ENCODE measurements at regions not wholly inside any gene's neighbourhood (a gene's known extent, or its start where the extent isn't known, plus 50 kb on each side); places are given as distances from the start of the nearest gene placed in this dataset.

DNA sequence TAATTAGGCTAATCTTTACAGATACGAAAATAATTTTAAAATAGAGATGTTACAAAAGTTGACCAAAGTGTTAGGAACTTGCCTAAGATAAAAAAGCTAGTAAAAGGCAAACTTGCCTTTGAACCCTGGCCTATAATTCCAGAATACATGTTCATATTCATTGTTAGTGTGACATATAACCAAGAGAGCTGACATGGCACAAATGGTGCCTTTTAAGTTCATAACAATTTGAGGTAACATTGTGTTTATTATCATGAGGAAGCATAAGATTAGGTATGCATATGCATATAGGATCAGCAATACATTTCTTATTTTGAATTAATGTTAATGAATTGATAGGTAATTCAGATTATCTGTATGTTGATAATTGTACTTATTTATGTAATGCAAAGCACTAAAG lies 1537.9 kb upstream of the PRR20A start:
- no peak for DNase-seq (ENCODE audit: low read depth in 2 of 2)
- no peak overlapping the region for H3K4me3 ChIP-seq (replicated peaks in 1 of 2; ENCODE audit: low read depth in 2 of 2, low read length in 2 of 2)
- TF ChIP-seq CTCF (IDR thresholded peaks at IDR 0.05; ENCODE audit: low read depth, low read length), result no peak

- DNase-seq (ENCODE audit: low read depth in 2 of 2), result no peak
- no peak overlapping the region for H3K4me3 ChIP-seq (replicated peaks in 1 of 2; ENCODE audit: low read depth in 2 of 2, low read length in 2 of 2)
- TF ChIP-seq CTCF (IDR thresholded peaks at IDR 0.05; ENCODE audit: low read depth, low read length), result no peak
Measured at GRCh38 chr13:55606045-55606665, 1534.6 kb upstream of the PRR20A start.

DNA sequence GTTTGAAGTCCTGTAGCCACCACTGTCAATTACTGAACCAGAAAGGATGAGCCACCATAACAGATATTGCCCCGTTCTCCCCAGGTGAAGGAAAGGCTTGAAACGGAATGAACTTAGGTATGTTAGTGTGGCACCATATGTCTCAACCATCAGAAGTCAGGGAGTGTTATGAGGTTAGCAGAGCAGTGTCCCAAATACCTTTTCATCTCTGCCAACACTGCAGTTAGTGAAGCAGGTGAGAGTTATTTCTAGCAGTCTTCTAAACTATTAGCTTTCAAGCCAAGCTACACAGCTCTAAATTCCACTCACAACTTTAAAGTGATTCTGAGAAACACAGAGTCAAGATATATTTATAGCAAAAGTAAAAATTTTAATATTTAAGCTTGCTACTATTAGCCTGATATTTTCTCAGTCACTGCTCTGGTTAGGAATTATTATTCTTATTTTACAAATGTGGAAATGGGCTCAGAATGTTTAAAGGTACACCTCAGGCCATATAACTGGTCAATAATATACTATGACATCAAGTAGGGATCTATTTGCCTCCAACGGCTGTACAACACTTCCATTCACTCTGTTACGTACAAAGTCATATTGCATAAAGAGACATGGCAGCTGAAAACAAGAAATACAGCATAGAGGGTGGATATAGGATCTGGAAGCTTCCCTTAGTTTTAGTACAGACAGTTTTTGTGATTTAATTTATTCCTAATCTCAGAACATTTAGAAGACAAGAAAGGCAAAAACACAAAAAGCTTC lies 1527.1 kb upstream of the PRR20A start:
- TF ChIP-seq CTCF (IDR thresholded peaks at IDR 0.05; ENCODE audit: low read depth, low read length), result no peak
- DNase-seq (ENCODE audit: low read depth in 2 of 2), result no peak
- H3K4me3 ChIP-seq (replicated peaks in 1 of 2; ENCODE audit: low read depth in 2 of 2, low read length in 2 of 2), result no peak overlapping the region

GRCh38 chr13:55615081-55615480 lies 1525.6 kb upstream of the PRR20A start:
- no peak for DNase-seq (ENCODE audit: low read depth in 2 of 2)
- no peak for TF ChIP-seq CTCF (IDR thresholded peaks at IDR 0.05; ENCODE audit: low read depth, low read length)
- no peak overlapping the region for H3K4me3 ChIP-seq (replicated peaks in 1 of 2; ENCODE audit: low read depth in 2 of 2, low read length in 2 of 2)

- no peak for TF ChIP-seq CTCF (IDR thresholded peaks at IDR 0.05; ENCODE audit: low read depth, low read length)
- H3K4me3 ChIP-seq (replicated peaks in 1 of 2; ENCODE audit: low read depth in 2 of 2, low read length in 2 of 2), result no peak overlapping the region
- DNase-seq (ENCODE audit: low read depth in 2 of 2), result no peak
Measured at GRCh38 chr13:55617241-55617640, 1523.5 kb upstream of the PRR20A start.

DNA sequence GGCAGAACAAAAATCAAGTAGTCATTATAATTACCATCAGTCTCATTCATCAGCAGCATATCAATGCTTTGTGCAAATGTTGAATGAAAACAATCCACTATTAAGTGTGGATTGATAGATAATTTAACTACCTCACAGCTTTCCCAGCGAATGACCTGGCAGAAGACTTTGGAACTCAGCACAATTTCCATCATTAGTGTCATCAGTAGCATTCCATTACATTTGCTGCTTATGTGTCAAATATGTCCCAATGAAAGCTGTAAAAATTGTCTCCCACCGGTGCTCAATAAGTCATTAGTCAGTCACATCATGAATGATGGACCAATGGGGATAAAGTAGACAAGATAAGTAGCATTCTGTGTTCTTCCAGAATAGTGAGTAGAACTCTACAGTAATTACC lies 1513.5 kb upstream of the PRR20A start:
- no peak for TF ChIP-seq CTCF (IDR thresholded peaks at IDR 0.05; ENCODE audit: low read depth, low read length)
- no peak for DNase-seq (ENCODE audit: low read depth in 2 of 2)
- no peak overlapping the region for H3K4me3 ChIP-seq (replicated peaks in 1 of 2; ENCODE audit: low read depth in 2 of 2, low read length in 2 of 2)

All from cardiac fibroblast (primary cell).